ENCODE measurements at regions not wholly inside any gene's neighbourhood (a gene's known extent, or its start where the extent isn't known, plus 50 kb on each side); places are given as distances from the start of the nearest gene placed in this dataset.
"Not testable (repeated sequence)": the region's sequence is repeated elsewhere in the genome, so short reads cannot be mapped to it uniquely, and the experiment has no call there.

DNA sequence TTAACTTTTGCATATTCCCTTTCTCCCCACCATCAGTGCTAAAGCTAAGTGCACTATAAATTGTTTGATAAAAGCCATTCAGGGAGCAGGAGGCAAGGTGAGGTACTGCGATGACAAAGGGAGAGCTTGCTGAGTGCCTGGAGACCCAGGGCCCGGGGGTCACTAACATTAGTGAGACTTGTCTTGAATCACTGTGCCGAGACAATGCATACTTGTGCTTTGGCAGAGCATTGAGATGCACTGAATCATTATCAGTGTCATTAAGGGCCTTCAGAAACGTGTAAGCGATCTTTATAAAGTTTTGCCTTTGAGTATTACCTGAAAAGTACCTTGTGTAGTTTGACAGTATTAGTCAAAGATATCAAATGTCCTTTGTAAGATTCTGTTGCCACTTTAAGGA is 447.5 kb downstream of the PCNX1 start:
- no peaks in the 10 kb centered on the region for H3K36me3 ChIP-seq (replicated peaks)
- peak overlapping the region; percentile 28 for H3K27ac ChIP-seq
- TF ChIP-seq, protein P1, sequence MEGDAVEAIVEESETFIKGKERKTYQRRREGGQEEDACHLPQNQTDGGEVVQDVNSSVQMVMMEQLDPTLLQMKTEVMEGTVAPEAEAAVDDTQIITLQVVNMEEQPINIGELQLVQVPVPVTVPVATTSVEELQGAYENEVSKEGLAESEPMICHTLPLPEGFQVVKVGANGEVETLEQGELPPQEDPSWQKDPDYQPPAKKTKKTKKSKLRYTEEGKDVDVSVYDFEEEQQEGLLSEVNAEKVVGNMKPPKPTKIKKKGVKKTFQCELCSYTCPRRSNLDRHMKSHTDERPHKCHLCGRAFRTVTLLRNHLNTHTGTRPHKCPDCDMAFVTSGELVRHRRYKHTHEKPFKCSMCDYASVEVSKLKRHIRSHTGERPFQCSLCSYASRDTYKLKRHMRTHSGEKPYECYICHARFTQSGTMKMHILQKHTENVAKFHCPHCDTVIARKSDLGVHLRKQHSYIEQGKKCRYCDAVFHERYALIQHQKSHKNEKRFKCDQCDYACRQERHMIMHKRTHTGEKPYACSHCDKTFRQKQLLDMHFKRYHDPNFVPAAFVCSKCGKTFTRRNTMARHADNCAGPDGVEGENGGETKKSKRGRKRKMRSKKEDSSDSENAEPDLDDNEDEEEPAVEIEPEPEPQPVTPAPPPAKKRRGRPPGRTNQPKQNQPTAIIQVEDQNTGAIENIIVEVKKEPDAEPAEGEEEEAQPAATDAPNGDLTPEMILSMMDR (IDR thresholded peaks at IDR 0.05; ENCODE audit: low read depth, low read length, missing control alignments): no peak
- H3K27me3 ChIP-seq (replicated peaks): no peaks in the 10 kb centered on the region
- in situ Hi-C loops (cut with HindIII; ENCODE audit: low pct_ligation_motif_present, low sequenced_read_pairs): no loop called here
- H3K4me3 ChIP-seq (ENCODE audit: low read depth, low read length): no peak overlapping the region
- DNase-seq: no peak

DNA sequence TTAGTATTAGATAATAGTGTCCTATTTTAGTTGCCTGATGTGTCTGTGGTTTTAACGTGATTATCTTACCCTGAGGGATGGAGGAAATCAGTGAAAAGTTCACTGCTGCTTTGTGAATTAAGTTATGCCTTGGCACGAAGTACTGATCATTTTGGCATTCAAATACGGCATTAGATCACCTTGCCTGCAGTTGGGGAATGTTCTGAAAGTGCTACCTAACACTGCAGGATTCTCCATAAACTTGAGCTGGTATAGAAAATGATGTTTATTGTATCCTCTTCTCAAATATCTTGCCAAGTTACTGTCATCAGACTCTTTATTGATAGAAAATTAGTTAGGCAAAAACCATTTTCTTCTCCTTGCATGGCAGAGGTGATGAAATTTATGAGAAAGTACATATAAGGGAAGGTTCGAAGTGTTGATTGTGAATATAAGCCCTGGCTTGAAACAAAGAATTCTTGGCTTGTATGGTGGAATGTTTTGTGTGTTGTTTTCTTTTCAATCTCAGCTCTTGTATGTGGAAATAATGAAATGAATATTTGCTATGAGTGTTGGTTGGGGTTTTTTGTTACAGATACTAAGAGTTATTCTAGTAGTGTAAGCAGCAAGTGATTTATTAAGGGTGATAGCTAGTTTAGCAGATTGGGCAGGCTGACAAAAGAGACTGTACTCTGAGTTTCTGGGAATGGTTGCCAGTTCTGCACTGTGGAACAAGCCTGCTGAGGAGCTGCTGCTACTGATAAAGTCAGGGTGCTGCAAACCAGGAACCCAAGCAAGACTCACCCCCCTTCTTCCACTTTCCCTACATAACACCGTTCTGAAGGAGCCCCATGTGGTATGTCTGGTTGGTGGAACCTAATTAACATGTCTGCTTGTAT is 448.3 kb downstream of the PCNX1 start:
- Histone ChIP-seq H3K27me3 (replicated peaks) (no peaks in the 10 kb centered on the region), H3K4me3 (ENCODE audit: low read depth, low read length) (no peak overlapping the region), H3K36me3 (replicated peaks) (no peaks in the 10 kb centered on the region), H3K27ac (peak overlapping the region; percentile 28)
- TF ChIP-seq, protein P1 (IDR thresholded peaks at IDR 0.05; ENCODE audit: low read depth, low read length, missing control alignments): no peak
- no peak for DNase-seq
- in situ Hi-C loops (cut with HindIII; ENCODE audit: low pct_ligation_motif_present, low sequenced_read_pairs): no loop called here

DNA sequence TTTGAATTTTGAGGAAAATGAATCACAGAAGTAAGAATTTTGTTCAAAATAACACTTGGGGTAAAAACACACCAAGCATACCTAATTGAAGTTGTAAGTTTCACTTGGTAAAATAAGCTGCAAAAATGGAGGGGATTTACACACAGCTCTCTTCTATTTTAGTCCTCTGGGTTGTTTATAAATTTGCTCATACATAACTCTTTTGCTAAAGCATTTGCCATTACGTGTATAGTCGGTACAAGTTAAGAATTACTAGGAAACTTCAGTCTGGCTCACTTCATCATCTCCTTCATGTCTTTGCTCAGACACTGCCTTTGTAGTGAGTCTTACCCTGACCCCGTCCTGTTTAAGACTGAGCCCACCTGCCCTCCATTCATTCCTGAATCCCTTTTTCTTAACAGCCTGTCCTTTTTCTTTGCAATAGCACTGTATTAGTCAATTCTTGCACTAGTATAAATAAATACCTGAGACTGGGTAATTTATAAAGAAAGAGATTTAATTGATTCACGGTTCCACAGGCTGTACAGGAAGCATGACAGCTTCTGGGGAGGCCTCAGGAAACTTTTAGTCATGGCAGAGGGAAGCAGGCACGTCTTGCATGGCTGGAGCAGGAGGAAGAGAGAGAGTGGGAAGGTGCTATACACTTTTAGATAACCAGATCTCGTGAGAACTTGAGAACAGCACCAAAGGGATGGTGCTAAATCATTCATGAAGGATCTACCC is 451.1 kb downstream of the PCNX1 start:
- DNase-seq: no peak
- H3K36me3 ChIP-seq (replicated peaks): no peaks in the 10 kb centered on the region
- H3K27ac ChIP-seq: no peak overlapping the region
- H3K4me3 ChIP-seq (ENCODE audit: low read depth, low read length): no peak overlapping the region
- in situ Hi-C loops (cut with HindIII; ENCODE audit: low pct_ligation_motif_present, low sequenced_read_pairs): no loop called here
- H3K27me3 ChIP-seq (replicated peaks): no peaks in the 10 kb centered on the region
- TF ChIP-seq, protein P1 (IDR thresholded peaks at IDR 0.05; ENCODE audit: low read depth, low read length, missing control alignments): no peak

GRCh38 chr14:71358932-71359421 is 451.7 kb downstream of the PCNX1 start:
- not testable (repeated sequence) for H3K27ac ChIP-seq

GRCh38 chr14:71359823-71360222 is 452.6 kb downstream of the PCNX1 start:
- Histone ChIP-seq H3K36me3 (replicated peaks) (no peaks in the 10 kb centered on the region), H3K27ac (no peak overlapping the region), H3K27me3 (replicated peaks) (no peaks in the 10 kb centered on the region), H3K4me3 (ENCODE audit: low read depth, low read length) (no peak overlapping the region)
- TF ChIP-seq, protein P1 (IDR thresholded peaks at IDR 0.05; ENCODE audit: low read depth, low read length, missing control alignments): no peak
- DNase-seq: no peak
- in situ Hi-C loops (cut with HindIII; ENCODE audit: low pct_ligation_motif_present, low sequenced_read_pairs): no loop called here

More at GRCh38 chr14:71358932-71359421, 451.7 kb downstream of the PCNX1 start:
- H3K36me3 ChIP-seq (replicated peaks); H3K27me3 ChIP-seq (replicated peaks); in situ Hi-C loops (cut with HindIII; ENCODE audit: low pct_ligation_motif_present, low sequenced_read_pairs); H3K4me3 ChIP-seq (ENCODE audit: low read depth, low read length); DNase-seq: not testable (repeated sequence)

GRCh38 chr14:71361336-71361735 is 454.1 kb downstream of the PCNX1 start:
- no peaks in the 10 kb centered on the region for H3K27me3 ChIP-seq (replicated peaks)
- H3K4me3 ChIP-seq (ENCODE audit: low read depth, low read length): no peak overlapping the region
- H3K27ac ChIP-seq: peak overlapping the region; percentile 20
- TF ChIP-seq, protein P1 (IDR thresholded peaks at IDR 0.05; ENCODE audit: low read depth, low read length, missing control alignments): no peak
- peak; percentile 58 for DNase-seq
- in situ Hi-C loops (cut with HindIII; ENCODE audit: low pct_ligation_motif_present, low sequenced_read_pairs): no loop called here
- H3K36me3 ChIP-seq (replicated peaks): no peaks in the 10 kb centered on the region

Measured in brain microvascular endothelial cell (primary cell).